OCI-M2 (cell line): ENCODE measurements at regions not wholly inside any gene's neighbourhood (a gene's known extent, or its start where the extent isn't known, plus 50 kb on each side); places are given as distances from the start of the nearest gene placed in this dataset.
"Not testable (repeated sequence)": the region's sequence is repeated elsewhere in the genome, so short reads cannot be mapped to it uniquely, and the experiment has no call there.

Experiments used
- DNase-seq: peaks from one replicate; lab custom pipeline; 2025; ENCODE audit not compliant: unreplicated experiment; lab: John Stamatoyannopoulos, UW

- DNase-seq: no peak
Observed at GRCh38 chr11:38751421-38751820, 2153.4 kb upstream of the RAG2 start.

- not testable (repeated sequence) for DNase-seq
Observed at GRCh38 chr11:38746516-38746915, 2148.5 kb upstream of the RAG2 start.

GRCh38 chr11:38723361-38723760 lies 2125.3 kb upstream of the RAG2 start:
- no peak for DNase-seq

DNA sequence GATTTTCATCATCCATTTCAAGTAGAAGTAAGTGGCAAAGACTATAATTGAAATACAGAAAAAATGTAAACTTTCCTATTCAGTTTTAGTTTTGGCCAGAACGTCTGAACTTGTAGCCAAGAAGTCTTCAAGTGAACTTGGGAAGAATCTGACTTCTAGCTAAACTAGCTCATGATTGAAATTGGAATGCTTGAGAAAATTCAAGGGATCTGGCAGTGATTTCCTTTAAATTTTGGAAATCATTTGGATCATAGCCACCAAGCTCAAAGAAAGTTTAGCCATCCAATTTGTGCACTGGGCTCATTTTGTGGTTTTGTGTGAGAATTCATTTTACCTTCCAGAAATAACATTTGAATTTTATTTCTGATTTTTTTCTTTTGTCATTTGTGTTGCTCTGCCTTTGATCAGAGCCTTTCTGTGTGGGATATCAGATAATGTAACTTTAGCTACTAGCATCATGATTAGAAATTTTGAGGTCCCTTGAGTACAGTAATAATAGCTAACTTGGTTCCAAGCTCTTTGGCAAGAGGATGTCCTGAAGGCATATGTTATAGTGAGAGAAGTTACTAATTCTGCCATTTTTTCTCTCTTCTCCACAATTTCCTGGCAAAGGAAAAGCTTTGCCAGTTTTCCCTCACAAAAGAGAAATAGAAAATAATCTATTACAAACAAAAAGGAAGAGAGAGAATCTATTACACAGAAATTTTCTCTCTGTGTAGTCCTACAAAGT lies 2123.7 kb upstream of the RAG2 start:
- no peak for DNase-seq

- no peak for DNase-seq
Observed at GRCh38 chr11:38718659-38719058, 2120.6 kb upstream of the RAG2 start.

- DNase-seq: no peak
Observed at GRCh38 chr11:38718049-38718448, 2120.0 kb upstream of the RAG2 start.

DNA sequence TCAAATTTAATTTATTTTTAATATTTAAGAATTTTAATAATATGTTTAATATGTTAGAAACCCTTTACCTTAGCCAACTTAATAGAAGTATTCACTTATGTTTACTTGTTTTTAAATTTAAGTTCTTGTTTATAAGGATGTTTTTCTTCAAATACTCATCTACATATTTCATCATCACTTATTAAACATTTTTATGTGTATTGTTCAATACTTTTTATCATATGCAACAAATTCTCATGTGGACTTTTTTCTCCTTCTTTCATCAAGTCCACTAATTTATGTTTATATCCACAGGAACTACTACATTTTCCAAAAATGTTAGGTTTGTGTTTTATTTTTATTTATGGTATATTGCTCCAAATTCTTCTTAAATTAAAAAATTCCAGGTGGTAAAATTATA lies 2113.1 kb upstream of the RAG2 start:
- no peak for DNase-seq

- no peak for DNase-seq
Observed at GRCh38 chr11:38710262-38710661, 2112.2 kb upstream of the RAG2 start.

DNA sequence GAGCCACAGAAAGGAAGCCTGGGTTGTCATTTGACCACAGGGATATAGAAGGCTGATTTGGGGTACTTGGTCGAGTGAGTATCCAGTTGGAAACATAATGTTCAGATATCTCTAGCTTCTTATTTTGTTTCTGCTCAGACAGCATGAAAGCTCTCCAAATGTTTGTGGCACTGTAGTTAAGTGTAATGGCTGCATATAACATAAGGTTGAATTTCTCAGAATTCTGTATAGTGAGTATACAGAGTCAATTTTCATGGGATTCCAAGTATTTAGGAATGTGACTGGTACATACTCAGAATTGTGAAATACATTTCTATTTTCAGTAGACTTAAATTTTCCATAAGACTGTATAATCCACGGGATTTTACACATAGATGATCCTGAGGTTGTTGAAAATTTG lies 2102.1 kb upstream of the RAG2 start:
- DNase-seq: no peak

DNA sequence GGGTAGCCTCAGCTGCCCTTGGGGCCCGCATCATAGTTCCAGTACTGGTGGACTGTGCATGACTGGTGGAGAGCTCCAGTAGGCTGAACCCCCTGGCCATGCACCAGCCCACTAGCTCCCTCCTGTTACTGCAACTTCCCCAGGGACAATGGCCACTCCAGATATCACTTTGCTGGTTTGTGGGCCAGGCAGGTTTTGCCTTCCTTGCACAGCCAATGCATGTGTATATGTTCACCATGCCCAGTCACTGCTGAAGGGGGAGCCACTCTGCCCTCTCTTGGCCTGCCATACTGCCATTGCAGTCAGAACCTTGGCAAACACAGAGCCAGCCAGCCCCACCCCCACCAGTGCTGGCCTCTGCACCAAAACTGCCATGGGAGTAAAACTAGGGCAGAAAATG lies 2095.3 kb upstream of the RAG2 start:
- DNase-seq: no peak

GRCh38 chr11:38690211-38690610 lies 2092.2 kb upstream of the RAG2 start:
- not testable (repeated sequence) for DNase-seq

GRCh38 chr11:38687008-38687407 lies 2089.0 kb upstream of the RAG2 start:
- DNase-seq: no peak

- DNase-seq: no peak
Observed at GRCh38 chr11:38683484-38683883, 2085.4 kb upstream of the RAG2 start.

- DNase-seq: no peak
Observed at GRCh38 chr11:38680746-38681145, 2082.7 kb upstream of the RAG2 start.

- DNase-seq: no peak
Observed at GRCh38 chr11:38680166-38680565, 2082.1 kb upstream of the RAG2 start.

- DNase-seq: no peak
Observed at GRCh38 chr11:38672445-38672844, 2074.4 kb upstream of the RAG2 start.

- no peak for DNase-seq
Observed at GRCh38 chr11:38667359-38667758, 2069.3 kb upstream of the RAG2 start.

GRCh38 chr11:38648604-38649003 lies 2050.6 kb upstream of the RAG2 start:
- no peak for DNase-seq

DNA sequence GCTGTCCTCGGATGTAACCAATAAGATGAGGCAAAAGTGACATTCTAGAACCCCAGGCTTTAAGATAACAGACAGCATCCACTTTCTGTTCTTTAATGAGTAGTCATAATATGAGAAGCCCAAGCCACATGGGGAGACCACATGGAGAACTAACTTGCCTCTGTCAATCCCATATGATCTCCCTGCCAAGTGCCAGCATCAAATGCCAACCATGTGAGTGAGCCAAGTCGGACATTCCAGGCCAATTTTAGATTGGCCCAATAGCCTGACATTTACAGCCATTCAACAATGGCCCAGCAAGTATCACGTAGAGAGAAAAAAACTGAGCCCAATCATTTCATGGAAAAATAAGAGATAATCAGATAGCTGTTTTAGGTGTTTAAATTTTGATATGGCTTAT lies 2048.3 kb upstream of the RAG2 start:
- DNase-seq: no peak

DNA sequence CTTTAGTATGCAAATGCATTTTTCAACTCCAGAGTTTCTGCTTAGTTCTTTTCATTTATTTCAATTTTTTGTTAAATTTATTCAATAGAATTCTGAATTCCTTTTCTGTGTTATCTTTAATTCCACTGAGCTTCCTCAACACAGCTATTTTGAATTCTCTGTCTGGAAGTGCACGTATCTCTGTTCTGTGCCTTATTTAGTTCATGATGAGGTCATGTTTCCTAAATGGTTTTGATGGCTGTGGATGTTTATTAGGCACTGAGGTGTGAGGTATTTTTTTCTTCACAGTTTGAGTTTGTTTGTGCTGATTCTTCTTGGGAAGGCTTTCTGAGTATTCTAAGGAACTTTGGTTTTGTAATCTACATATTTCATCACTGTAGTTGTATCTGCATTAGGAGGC lies 2042.8 kb upstream of the RAG2 start:
- DNase-seq: no peak

- DNase-seq: no peak
Observed at GRCh38 chr11:38612701-38613100, 2014.7 kb upstream of the RAG2 start.

GRCh38 chr11:38601371-38601770 lies 2003.3 kb upstream of the RAG2 start:
- DNase-seq: not testable (repeated sequence)

DNA sequence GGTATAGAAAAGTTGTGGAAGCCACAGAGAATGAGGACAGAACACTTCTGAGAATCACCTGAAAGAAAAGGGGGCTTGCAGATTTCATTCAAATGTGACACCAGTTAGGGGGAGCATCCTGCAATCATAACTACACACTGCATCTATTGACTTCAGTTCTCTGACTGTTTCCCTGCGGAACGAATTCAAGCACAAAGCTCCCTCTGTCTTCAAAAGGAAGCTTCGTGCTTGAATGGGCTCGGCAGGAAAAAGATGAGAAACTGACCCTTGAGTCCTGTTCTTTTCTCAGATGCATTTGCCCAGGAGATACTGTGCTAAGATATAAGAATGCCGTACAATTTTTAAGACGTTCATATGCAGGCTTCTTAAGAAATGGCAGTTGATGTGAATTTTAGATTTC lies 2000.4 kb upstream of the RAG2 start:
- no peak for DNase-seq
